Mucosa of rectum (tissue), 2 donors: ENCODE measurements at regions not wholly inside any gene's neighbourhood (a gene's known extent, or its start where the extent isn't known, plus 50 kb on each side); places are given as distances from the start of the nearest gene placed in this dataset.

Experiments
- H3K27ac ChIP-seq, 2 donors: one replicate each; pipeline ENCODE4 v1.7.0; 2013; ENCODE audit warnings: inconsistent platforms in 2 of 2, low read depth in 2 of 2, low read length in 2 of 2
- H3K27me3 ChIP-seq, 2 donors: one replicate each; pipeline ENCODE4 v1.7.0; 2013; ENCODE audit warnings: low read length in 2 of 2; ENCODE audit not compliant: control insufficient read depth in 2 of 2, insufficient read depth in 2 of 2
- H3K36me3 ChIP-seq, 2 donors: one replicate each; pipeline ENCODE4 v1.7.0; 2013; ENCODE audit warnings: low read length in 2 of 2; ENCODE audit not compliant: control insufficient read depth in 2 of 2, insufficient read depth in 2 of 2
- H3K4me1 ChIP-seq, 2 donors: one replicate each; pipeline ENCODE4 v1.7.0; 2013; ENCODE audit warnings: low read length in 2 of 2, mild to moderate bottlenecking in 1 of 2; ENCODE audit not compliant: control insufficient read depth in 2 of 2, insufficient read depth in 2 of 2
- H3K4me3 ChIP-seq, 2 donors: one replicate each; pipeline ENCODE4 v1.7.0; 2013; ENCODE audit warnings: low read length in 2 of 2
- H3K9ac ChIP-seq, 2 donors: one replicate each; pipeline ENCODE4 v1.7.0; 2013; ENCODE audit warnings: low read length in 2 of 2, low read depth in 1 of 2, mild to moderate bottlenecking in 1 of 2
- H3K9me3 ChIP-seq, 2 donors: one replicate each; pipeline ENCODE4 v1.7.0; 2013; ENCODE audit warnings: low read length in 2 of 2; ENCODE audit not compliant: control insufficient read depth in 2 of 2
- donor health status: healthy.
- donor health status: Normal muscosa, but diverticular disease.

DNA sequence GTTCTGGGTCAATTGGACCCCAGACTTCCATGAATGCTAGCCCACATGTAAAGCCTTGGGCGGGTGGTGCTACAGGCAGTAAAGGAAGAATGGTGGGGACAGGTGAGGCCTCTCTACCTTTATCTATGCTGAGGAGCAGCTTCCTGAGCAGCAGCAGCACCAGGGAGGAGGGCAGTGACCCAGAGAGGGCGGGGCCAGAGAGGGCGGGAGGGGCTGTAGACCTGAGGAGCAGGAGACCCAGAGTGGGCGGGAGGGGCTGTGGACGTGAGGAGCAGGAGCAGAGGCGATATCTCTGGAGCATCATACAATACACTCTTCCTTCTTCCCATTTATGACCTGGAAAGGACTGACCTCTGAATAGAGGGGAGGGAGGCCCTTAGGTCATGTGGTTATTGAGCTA is 165.9 kb downstream of the MTRR start:
- Histone ChIP-seq H3K4me1 (no peaks in the 10 kb centered on the region), H3K27ac (no peak overlapping the region), H3K4me3 (no peak overlapping the region), H3K9ac (no peak overlapping the region), H3K9me3 (no peaks in the 10 kb centered on the region), H3K36me3 (no peaks in the 10 kb centered on the region), H3K27me3 (no peaks in the 10 kb centered on the region)

DNA sequence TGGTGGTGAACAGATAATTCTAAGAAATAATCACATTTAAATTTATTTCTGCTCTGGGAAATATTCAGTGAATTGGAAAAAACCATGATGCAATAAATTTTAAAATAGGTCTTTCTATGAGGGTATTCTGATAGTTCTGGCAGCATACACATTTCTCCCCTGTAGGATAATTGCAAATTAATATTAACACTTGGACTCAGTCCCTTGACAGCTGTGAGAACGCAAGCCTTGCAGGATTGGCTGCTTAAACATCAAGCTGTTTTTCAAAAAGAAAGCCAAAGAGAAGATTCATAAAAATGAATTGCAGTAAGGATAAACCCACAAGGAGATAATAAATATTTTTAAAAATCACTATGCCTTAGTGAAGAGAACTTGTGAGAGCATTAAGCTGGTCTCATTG is 180.0 kb downstream of the MTRR start:
- no peak overlapping the region for H3K27ac ChIP-seq
- no peaks in the 10 kb centered on the region for H3K4me1 ChIP-seq
- no peaks in the 10 kb centered on the region for H3K27me3 ChIP-seq
- no peaks in the 10 kb centered on the region for H3K9me3 ChIP-seq
- no peaks in the 10 kb centered on the region for H3K36me3 ChIP-seq
- no peak overlapping the region for H3K9ac ChIP-seq
- H3K4me3 ChIP-seq: no peak overlapping the region

DNA sequence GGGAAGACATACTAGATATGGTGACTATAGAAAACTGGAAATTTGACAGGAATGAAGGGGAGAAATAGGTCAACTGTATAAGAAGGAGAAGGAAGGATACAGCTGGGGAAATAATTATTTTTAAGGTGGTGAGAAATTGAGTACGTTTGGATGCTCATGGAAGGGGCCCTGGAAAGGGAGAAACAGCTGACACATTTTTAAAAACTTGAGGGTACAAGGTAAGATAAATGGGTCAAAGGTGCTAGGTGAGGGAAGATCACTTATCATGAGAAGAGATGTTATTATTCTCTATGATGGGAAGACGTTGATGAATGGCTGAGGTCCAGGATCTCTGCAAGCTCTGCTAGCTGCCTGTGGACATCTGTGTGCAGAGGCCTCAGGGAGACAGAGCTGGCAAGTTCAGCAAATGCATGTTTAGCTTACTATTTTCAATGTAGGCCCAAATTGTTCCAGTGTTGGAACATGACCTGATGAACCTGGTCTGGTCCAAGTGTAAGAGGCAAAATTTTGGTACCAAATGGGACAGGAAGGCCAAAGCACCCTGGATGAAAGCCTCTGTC is 181.7 kb downstream of the MTRR start:
- no peak overlapping the region for H3K4me3 ChIP-seq
- H3K27ac ChIP-seq: no peak overlapping the region
- H3K27me3 ChIP-seq: no peaks in the 10 kb centered on the region
- H3K36me3 ChIP-seq: no peaks in the 10 kb centered on the region
- H3K4me1 ChIP-seq: no peaks in the 10 kb centered on the region
- no peaks in the 10 kb centered on the region for H3K9me3 ChIP-seq
- H3K9ac ChIP-seq: no peak overlapping the region

DNA sequence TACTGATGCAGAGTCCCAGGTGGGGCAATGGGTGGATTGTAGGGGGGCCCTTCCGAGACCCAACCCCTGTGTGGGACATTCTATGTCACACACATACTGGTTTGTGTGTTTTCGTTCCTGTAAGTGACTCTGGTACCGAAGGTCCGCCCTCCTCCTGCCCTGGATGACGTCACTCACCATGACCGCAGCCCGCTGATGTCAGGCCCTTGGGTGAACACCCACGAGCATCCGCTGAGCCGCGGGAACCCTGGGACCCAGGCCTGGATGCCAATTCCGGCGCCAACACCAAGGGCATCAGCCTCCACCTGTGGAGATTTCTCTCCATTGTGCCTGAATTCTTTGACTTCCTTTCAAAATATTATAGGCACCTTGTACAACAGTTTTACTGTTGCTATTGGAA is 184.3 kb downstream of the MTRR start:
- no peaks in the 10 kb centered on the region for H3K36me3 ChIP-seq
- H3K4me3 ChIP-seq: no peak overlapping the region
- H3K4me1 ChIP-seq: no peaks in the 10 kb centered on the region
- H3K27ac ChIP-seq: no peak overlapping the region
- no peaks in the 10 kb centered on the region for H3K9me3 ChIP-seq
- no peaks in the 10 kb centered on the region for H3K27me3 ChIP-seq
- H3K9ac ChIP-seq: no peak overlapping the region

DNA sequence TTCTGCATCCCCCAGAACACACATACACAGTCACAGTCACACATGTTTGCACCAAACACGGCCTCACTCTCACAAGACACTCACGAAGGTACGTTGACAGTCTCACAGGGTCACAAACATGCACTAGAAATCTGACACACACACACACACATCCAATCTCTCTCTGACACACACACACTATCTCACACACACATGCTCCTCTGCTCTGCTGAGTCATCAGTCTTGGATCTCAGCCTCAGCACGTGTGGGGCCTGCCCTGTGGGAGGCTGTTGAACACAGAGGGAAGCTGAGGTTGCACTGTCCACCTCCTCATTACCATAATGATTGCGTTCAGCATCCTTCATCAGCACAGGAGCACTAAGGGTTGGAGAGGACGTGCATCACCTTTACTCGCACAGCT is 188.8 kb downstream of the MTRR start:
- Histone ChIP-seq H3K27ac (no peak overlapping the region), H3K4me3 (no peak overlapping the region), H3K4me1 (no peaks in the 10 kb centered on the region), H3K36me3 (no peaks in the 10 kb centered on the region), H3K9me3 (no peaks in the 10 kb centered on the region), H3K9ac (no peak overlapping the region), H3K27me3 (no peaks in the 10 kb centered on the region)

DNA sequence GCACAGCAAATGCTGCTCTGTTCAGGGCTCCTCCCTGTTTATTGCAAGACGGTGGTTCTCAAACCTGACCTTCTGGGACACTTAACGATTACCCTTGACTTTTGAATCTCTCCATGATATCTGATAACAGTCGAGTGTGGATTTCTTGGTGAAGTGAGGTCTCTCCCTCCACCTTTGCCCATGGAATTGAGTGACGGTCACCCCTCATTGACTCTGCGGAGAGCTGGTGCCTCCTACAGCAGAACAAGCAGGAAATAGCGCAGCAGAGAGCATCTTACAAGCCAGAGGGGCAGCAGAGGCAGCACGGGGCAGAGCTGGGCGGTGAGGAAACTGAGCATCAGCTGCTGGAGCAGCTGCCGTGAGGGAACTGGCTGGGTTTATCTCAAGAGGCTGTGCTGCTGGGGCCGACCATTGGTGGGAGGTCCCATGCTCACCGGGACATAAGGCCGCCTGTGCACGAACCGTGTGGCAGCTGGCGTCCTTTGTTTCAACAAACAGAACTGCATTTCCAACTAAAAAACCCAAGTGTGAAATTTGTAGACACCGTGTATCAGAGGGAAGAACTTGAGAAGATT is 189.8 kb downstream of the MTRR start:
- H3K9me3 ChIP-seq: no peaks in the 10 kb centered on the region
- no peaks in the 10 kb centered on the region for H3K4me1 ChIP-seq
- no peaks in the 10 kb centered on the region for H3K27me3 ChIP-seq
- no peaks in the 10 kb centered on the region for H3K36me3 ChIP-seq
- no peak overlapping the region for H3K27ac ChIP-seq
- no peak overlapping the region for H3K9ac ChIP-seq
- no peak overlapping the region for H3K4me3 ChIP-seq

DNA sequence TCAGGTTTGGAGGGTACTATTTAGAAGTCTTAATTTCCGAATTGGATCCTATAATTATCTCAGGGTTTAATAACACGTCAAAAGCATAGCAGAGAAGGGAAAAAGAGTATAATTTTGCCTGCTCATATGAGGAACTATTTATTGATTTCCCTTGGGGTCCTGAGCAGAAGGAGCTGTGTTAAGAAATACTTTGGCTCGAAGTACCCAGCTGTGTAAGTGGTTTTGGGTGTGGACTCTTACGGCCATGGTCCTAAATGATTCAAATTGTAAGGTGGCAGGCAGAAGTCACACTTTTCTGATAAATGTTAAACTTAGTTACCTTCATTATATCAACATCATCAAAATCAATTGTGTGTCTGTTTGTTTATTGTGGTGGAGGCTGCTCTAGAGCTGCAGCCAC is 190.4 kb downstream of the MTRR start:
- no peak overlapping the region for H3K4me3 ChIP-seq
- no peak overlapping the region for H3K27ac ChIP-seq
- no peak overlapping the region for H3K9ac ChIP-seq
- H3K27me3 ChIP-seq: no peaks in the 10 kb centered on the region
- no peaks in the 10 kb centered on the region for H3K9me3 ChIP-seq
- H3K36me3 ChIP-seq: no peaks in the 10 kb centered on the region
- H3K4me1 ChIP-seq: no peaks in the 10 kb centered on the region

DNA sequence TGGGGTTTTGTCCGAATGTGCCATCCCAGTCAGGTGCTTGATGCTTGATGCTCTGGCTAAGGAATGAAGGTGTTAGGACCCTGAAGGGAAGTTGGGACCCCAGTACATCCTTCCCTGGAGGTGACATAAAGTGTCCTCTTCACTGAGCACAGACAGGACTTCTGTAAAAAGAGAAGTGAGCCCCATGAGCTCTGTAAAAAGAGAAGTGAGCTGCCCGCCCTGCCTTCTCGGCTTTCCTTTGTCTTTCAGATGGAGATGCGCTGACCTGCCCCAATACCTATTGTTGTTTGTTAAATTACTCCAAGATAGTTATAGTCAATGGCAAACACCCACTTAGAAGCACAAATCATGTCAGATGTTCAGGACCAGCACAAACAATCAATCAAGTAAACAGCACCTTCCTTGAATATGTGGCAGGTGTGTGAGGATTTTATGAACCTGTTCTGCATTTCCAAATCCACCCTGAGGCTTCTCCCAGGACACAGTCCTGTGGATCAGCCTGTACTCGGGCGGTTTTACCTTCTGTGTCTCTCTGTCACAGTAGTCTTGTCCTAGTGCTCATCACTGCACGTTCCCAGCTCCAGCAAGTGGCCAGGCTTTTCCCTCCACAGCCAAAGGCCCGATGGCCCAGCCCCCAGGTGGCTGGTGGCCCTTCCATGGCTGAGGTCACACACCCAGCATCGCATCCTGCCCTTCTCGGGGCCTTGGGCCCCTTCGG is 191.4 kb downstream of the MTRR start:
- Histone ChIP-seq H3K4me3 (no peak overlapping the region), H3K9ac (no peak overlapping the region), H3K36me3 (no peaks in the 10 kb centered on the region), H3K27ac (no peak overlapping the region), H3K9me3 (no peaks in the 10 kb centered on the region), H3K4me1 (no peaks in the 10 kb centered on the region), H3K27me3 (no peaks in the 10 kb centered on the region)

DNA sequence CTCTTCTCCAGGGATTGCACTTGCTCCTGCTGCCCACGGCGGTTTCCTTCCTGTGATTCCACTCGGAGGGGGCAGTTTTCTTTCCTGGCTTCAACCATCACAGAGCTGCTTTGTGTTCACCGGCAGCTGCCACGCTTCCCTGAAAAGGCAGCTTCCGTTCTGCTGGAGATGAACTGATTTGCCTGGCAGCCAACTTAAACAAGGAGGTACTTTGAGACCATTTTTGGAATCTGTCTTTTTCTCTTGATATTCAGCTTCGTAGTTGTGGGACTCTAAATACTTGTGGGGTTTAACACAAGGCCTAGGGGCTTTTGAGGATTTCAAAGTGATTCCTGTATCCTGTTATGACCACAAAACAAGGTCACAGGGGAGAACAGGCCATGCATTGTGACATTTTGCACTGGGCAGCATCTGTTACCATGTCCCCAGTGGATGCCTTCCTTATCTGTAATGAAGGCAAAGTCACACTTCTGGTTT is 192.0 kb downstream of the MTRR start:
- Histone ChIP-seq H3K27me3 (no peaks in the 10 kb centered on the region), H3K27ac (no peak overlapping the region), H3K36me3 (no peaks in the 10 kb centered on the region), H3K4me3 (no peak overlapping the region), H3K9me3 (no peaks in the 10 kb centered on the region), H3K9ac (no peak overlapping the region), H3K4me1 (no peaks in the 10 kb centered on the region)

DNA sequence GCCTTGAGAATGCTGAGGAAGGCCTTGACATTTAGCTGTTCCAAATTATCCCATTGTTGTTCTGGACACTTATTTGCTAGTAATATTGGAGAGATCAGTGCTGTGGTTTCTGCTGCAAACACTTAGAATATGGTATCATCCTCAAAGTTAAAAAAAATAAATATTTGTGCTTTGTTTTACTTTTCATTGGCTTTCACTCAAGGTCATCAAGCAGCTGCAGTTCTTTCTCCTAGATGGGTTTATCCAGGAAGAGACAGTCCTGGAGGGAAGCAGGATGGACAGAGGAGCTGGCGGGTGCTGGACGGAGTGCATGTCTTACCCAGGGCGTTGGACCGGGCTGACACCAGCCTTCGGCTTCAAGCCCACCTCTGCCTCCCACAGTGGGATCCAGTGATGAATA is 193.6 kb downstream of the MTRR start:
- Histone ChIP-seq H3K27me3 (no peaks in the 10 kb centered on the region), H3K27ac (no peak overlapping the region), H3K4me1 (no peaks in the 10 kb centered on the region), H3K9me3 (no peaks in the 10 kb centered on the region), H3K4me3 (no peak overlapping the region), H3K36me3 (no peaks in the 10 kb centered on the region), H3K9ac (no peak overlapping the region)
